ENCODE measurements at regions not wholly inside any gene's neighbourhood (a gene's known extent, or its start where the extent isn't known, plus 50 kb on each side); places are given as distances from the start of the nearest gene placed in this dataset.

DNA sequence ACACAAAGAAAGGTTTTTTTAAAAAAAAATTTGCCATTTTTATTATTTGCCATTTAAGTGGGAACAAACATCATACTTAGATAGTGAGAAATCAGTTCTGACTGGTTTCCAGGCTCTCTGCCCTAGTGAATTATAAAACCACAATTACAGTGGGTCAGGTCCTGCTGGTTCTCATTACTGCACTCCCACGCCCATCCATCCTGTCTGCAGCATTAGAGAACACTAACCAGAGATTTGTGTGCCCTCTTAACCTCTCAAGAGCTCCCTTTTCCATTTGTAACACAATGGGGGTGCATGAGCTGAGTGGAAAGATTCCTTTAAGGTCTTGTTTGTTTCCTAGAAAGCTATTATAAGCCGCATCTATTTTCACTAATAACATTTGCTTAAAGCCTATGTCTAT is 489.3 kb downstream of the AMY1C start:
- TF ChIP-seq POLR2AphosphoS5 (IDR thresholded peaks at IDR 0.05; ENCODE audit: low read depth) (no peak), CTCF (IDR thresholded peaks at IDR 0.05; ENCODE audit: insufficient read depth, low read length) (no peak)
